ENCODE measurements at regions not wholly inside any gene's neighbourhood (a gene's known extent, or its start where the extent isn't known, plus 50 kb on each side); places are given as distances from the start of the nearest gene placed in this dataset.
"Not testable (repeated sequence)": the region's sequence is repeated elsewhere in the genome, so short reads cannot be mapped to it uniquely, and the experiment has no call there.

GRCh38 chr10:80957161-80957560 is 419.5 kb downstream of the SH2D4B start:
- DNase-seq, result no peak

- DNase-seq, result peak; percentile 59
These were observed 426.5 kb downstream of the SH2D4B start for GRCh38 chr10:80964179-80964578.

GRCh38 chr10:80964955-80965614 is 427.4 kb downstream of the SH2D4B start:
- no peak for DNase-seq

- peak; percentile 56 for DNase-seq
These were observed 428.8 kb downstream of the SH2D4B start for GRCh38 chr10:80966326-80966986.

- DNase-seq, result not testable (repeated sequence)
These were observed 429.7 kb downstream of the SH2D4B start for GRCh38 chr10:80967357-80967756.

GRCh38 chr10:80968903-80969302 is 431.2 kb downstream of the SH2D4B start:
- DNase-seq, result no peak

GRCh38 chr10:80971461-80971860 is 433.8 kb downstream of the SH2D4B start:
- DNase-seq, result no peak

- no peak for DNase-seq
These were observed 439.0 kb downstream of the SH2D4B start for GRCh38 chr10:80976658-80977057.

GRCh38 chr10:80985102-80985501 is 447.4 kb downstream of the SH2D4B start:
- no peak for DNase-seq

- DNase-seq, result no peak
These were observed 448.9 kb downstream of the SH2D4B start for GRCh38 chr10:80986596-80986995.

GRCh38 chr10:80988755-80989154 is 451.1 kb downstream of the SH2D4B start:
- no peak for DNase-seq

- peak; percentile 65 for DNase-seq
These were observed 459.0 kb downstream of the SH2D4B start for GRCh38 chr10:80996615-80997193.

- DNase-seq, result no peak
These were observed 463.1 kb downstream of the SH2D4B start for GRCh38 chr10:81000781-81001180.

GRCh38 chr10:81002382-81002781 is 464.7 kb downstream of the SH2D4B start:
- no peak for DNase-seq

GRCh38 chr10:81007872-81008271 is 470.2 kb downstream of the SH2D4B start:
- no peak for DNase-seq

GRCh38 chr10:81008726-81009125 is 471.0 kb downstream of the SH2D4B start:
- DNase-seq, result no peak

- DNase-seq, result no peak
These were observed 471.6 kb downstream of the SH2D4B start for GRCh38 chr10:81009296-81009695.

GRCh38 chr10:81013771-81014170 is 476.1 kb downstream of the SH2D4B start:
- DNase-seq, result peak; percentile 52

- peak; percentile 65 for DNase-seq
These were observed 481.6 kb downstream of the SH2D4B start for GRCh38 chr10:81019029-81019890.

- DNase-seq, result no peak
These were observed 483.9 kb downstream of the SH2D4B start for GRCh38 chr10:81021428-81022129.

- DNase-seq, result no peak
These were observed 488.9 kb downstream of the SH2D4B start for GRCh38 chr10:81026591-81026990.

- no peak for DNase-seq
These were observed 489.5 kb downstream of the SH2D4B start for GRCh38 chr10:81027223-81027622.

GRCh38 chr10:81027706-81028105 is 490.0 kb downstream of the SH2D4B start:
- no peak for DNase-seq
